SIG-M5 treated with dmso at 0.1 percent for 504 hours (cell line): ENCODE measurements at regions not wholly inside any gene's neighbourhood (a gene's known extent, or its start where the extent isn't known, plus 50 kb on each side); places are given as distances from the start of the nearest gene placed in this dataset.

Experiments used
- DNase-seq: peaks from one replicate; lab custom pipeline; 2025; ENCODE audit not compliant: unreplicated experiment; lab: John Stamatoyannopoulos, UW

DNA sequence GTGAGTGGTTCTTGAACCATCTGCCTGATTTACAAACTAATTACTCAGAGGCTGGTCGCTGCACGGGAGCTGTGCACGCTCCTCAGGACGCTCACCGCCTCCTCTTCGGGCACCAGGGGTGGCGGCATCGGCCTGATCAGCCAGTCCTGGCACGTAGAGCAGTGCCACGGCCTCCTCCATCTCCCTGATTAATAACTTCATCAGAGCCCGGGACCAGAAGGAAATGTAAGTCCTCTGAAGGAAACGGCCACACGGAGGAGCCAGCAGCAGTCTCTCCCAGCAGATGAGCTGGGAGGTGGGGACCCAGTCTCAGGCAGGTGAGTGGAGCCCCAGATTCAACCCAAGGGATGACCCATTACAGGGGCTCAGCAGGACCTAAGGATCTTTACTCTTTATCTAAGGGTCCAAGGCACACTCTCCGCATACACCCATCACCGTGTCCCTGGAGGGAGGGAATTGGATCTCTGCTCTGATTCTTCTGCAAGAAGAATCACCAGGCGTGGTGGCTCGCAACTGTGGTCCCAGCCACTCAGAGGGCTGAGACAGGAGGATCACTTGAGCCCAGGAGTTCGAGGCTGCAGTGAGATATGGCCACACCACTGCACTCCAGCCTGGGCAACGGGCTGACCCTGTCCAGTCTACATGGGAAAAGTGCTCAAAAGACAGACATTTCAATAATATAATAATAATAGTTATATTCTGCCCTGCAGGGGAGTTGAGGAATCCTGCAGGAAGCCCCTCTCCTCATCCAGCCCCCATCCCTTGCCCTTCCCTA is 366.5 kb downstream of the SEC14L1 start:
- DNase-seq, result no peak

DNA sequence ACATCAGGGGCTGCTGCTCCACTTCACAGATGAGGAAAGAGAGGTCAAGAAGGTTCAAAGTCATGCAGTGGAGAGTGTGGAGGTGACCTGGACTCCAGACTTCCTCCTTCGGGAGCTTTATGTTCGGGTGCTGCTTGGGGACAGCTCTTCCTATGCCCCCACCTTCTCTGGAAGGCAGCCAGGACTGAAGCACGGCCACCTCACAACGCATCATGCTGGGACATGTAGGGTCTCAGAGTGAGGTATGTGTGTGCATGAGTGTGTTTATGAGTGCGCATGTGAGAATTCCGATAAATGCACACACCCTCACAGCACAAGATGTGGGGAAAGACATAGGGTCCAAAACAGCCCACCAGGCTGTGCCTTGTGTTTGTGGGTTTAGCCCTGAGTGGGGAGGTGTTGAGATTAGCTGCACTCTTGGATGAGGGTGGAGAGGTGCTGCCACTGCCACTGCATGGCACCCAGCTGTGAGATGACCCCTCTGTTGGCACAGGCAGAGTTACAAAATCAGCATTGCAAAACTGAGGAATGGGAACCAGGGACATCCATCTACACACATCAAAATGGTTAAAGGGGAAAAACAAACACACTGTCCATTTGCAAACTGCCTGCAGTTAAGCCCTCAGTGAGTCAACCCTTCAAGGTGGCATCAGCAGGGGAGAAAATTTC is 367.4 kb downstream of the SEC14L1 start:
- peak; percentile 42 for DNase-seq

DNA sequence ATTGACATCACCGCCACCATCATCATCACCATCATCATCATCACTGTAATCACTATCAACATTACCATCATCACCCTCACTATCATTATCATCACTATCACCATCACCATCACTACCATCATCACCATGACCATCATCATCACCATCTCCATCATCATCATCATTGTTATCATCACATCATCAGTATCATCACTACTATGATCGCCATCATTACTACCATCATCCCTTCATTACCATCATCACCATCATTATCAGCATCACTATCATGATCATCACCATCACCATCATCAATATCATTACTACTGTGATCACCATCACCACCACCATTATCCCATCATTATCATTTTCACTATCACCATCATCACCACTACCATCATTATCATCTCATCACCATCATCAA is 368.3 kb downstream of the SEC14L1 start:
- no peak for DNase-seq

DNA sequence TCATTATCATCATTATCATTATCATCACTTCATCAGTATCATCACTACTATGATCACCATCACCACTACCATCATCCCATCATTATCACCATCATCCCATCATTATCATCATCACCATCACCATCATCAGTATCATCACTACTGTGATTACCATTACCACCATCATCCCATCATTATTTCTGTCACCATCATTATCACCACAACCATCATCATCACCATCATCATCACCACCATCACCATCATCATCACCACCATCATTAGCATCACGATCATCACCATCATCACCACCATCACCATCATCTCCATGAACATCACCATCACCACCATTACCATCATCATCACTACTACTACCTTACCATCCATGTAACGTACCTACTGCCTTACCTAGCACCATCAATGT is 368.8 kb downstream of the SEC14L1 start:
- no peak for DNase-seq

DNA sequence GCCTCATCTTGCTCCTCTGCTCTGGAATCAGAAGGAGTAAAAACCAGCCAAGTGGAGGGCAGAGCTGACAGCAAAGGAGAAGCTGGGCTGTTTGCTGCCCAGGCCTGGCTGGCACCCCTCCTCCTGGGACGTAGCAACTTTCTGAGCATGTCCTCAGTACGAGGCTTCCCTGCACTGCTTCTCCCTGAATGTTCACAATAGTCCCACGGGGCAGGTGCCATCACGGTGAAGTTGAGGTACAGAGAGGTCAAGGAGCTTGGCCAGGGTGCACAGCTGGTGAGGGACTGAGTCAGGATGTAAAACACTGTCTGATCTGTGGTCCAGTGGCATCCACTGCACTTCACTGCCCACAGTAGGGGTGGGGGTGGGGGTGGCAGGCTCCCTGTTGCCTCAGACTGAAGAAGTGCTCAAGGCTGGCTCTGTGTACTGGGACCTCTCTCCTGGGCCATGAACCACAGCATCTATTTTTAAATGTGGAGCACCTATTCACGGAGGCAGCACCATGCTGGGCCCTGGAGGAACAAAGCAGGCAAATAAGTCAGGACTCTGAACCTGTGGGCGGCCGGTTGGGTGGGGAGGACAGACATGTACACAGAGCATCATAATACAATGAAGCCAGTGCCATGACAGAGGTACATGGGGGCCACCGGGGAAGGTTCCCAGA is 369.5 kb downstream of the SEC14L1 start:
- no peak for DNase-seq

DNA sequence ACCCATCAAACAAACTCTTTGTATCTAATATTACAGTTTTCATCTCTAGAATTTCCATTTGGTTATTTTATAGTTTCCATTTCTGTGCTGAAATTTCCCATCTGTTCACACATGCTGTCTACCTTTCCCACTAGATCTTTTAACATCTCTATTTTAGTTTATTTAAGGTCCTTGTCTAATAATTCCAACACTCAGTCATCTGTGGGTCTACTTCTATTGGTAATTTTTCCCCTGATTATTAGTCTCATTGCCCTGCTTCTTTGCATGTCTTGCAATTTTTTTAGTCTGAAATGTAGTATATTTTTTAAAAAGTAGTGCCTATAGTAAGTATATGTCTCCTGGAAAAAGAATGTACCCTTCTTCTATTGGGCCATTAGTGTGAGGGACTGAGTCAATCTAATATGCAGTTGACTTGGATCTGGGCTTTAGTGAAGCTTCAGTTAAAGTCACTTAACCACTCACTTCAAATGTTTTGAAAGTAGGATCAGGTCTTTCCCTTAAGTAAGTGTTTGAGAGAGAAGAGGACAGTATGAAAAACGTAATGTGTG is 370.8 kb downstream of the SEC14L1 start:
- no peak for DNase-seq

DNA sequence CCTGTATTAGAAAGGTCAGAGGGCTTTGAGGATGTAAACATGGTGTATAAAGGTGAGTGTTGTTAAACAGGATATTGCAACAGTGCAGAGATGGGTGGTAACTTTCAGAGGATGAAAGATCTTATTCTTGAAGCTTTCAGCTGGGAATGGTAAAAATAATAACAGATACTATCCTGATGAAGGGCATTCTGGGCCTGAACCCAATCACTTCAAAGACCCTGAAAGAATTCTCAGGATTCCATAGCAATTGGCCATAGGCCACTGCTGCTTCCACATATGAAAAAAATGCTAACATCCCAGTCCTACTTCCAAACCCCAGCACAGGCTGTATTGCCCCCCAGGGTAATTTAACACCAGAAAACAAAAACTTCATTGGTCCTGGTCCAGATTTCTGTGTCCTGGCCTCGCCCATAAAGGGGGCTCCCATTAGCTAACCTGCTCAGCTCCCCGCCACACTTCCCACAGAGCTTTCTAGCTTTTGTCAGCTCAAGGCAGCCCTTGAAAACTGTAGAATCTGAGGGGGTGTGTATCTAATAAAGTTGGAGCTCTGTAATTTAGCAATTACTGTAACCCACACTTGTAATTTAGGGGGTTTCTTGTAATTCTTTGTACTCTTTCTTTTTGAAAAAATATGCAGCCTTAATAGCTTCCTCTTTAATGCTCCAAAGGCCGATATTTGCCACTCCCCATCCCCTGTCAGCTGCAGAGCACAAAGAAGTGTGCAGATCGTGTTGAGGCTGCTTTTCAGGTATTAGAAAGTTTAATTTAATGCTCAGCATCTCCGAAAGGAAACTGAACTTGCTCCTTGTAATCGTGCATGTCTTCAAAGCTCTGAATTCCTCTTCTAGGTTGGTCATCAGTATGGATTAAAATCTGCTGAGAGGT is 371.5 kb downstream of the SEC14L1 start:
- no peak for DNase-seq

DNA sequence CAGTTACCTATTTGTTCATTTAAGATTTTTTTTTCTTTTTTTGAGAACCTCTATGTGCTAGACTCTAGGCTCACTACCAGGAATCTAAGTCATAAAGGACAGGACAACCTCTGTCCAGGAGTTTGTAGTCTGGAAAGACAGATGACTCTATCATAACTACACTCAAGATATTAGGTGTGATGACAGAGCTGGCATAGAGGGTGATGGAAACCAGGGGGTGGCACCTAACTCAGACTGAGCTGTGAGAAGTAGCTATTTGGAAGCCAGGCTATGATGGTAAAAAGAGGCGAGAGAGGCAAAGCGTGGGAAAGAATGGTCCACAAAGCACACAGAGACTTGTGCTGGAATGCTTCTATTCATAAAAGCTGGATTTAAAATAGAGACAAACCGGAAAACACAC is 372.3 kb downstream of the SEC14L1 start:
- DNase-seq, result no peak

DNA sequence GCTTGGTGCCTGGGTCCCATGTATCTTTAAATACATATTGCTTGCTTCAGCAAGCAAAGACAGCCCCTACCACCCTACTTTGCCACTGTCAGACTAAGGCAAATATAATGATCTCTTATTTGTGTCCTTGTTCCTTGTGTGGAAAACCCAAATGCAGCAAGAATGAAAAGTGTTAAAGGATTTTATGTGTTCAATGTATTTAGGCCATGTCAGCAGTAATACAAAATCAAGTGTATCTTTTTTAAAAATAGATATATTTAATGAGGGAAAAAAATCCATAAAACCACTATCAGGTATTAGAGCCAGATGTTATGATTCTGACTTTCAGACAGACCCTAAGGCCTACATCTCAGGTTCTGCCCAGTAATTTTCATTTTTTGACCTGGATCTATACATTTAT is 374.5 kb downstream of the SEC14L1 start:
- no peak for DNase-seq

DNA sequence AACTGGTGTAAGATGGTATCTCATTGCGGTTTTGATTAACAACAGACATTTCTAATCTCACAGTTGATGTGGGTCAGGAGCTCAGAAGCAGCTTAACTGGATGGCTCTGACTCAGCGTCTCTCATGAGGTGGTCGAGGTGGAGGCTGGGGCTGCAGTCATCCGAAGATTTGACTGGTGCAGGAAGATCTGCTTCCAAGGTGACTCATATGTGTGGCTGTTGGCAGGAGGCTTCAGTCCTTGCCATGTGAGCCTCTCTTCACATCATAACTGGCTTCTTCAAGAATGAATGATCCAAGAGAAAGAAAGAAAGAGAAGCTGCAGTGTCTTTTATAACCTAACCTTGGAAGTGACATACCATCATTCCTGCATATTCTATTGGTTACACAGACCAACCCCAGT is 376.1 kb downstream of the SEC14L1 start:
- DNase-seq, result no peak

DNA sequence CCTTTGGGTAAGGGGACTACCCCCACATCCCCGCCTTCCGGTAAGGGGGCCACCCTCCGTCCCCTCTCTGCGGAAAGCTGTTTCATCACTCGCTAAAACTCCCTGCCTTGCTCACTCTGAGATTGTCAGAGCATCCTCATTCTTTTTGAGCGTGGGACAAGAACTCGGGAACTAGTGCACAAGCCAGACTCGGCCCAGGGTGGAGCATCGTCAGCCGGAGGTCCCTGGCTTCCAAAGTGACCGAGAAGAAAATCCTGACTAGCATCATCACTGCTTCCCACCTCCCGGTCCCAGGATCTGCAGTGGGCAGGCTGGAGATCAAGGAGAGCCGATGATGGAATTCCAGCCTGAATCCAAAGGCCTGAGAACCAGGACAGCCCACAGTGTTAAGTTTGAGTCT is 380.3 kb downstream of the SEC14L1 start:
- DNase-seq, result no peak

DNA sequence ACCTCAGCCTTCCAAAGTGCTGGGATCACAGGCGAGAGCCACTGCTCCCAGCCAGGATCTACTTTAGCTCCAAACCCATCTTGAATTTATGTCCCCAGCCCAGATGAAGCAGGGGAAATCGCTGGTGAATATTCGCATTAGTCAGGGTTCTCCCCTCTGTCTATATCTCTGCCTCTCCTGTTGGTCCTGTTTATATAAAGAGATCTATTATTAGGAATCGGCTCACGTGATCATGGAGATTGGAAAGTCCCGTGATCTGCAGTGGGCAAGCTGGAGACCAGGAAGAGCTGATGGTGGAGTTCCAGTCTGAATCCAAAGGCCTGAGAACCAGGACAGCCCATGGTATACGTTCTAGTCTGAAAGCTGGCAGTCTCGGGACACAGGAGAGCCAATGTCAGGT is 382.8 kb downstream of the SEC14L1 start:
- no peak for DNase-seq

DNA sequence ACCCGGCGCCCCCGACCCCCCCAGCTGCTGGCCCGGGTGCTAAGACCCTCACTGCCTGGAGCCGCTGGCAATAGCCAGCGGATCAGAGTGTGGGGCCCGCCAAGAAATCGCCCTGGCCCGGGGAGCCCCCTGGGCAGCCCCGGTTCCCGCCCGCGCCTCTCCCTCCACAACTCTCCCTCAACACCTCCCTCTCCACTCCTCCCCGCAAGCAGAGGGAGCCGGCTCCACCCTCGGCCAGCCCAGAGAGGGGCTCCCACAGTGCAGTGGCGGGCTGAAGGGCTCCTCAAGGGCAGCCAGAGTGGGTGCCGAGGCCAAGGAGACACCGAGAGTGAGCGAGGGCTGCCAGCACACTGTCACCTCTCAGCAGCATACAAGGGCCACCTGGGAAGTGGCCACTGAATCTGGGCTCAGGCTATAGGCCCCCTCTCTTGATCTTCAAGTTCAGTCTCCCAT is 385.5 kb downstream of the SEC14L1 start:
- no peak for DNase-seq

DNA sequence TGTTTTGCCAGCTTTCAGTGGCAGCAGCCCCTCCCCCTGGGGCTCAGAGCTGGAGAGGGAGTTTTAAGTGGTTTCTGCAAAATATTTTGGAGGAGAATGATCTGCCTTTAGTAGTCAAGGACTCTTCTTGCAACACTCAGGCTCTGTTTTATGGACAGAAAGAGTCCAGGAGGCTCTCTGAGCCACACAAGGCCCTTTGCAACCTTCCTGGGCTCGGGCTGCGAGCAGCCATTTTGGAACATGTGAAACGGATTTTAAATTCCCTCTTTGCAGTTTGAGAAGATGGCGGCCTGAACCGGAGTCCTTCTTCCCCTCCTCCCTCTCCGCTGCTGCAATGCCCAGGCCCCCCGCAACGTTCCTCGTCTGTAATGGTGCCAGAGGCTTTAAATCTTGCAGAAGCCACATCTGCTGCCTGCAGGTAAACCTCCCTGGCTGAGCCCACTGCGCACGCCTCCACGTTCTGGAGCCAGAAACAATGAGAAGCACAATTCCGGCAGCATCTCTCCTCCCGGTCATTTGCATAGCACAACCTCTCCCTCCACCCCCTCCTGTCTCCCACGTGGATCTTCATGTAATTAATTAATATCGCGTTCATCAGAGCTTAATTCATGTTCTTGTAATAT is 386.1 kb downstream of the SEC14L1 start:
- DNase-seq, result no peak

DNA sequence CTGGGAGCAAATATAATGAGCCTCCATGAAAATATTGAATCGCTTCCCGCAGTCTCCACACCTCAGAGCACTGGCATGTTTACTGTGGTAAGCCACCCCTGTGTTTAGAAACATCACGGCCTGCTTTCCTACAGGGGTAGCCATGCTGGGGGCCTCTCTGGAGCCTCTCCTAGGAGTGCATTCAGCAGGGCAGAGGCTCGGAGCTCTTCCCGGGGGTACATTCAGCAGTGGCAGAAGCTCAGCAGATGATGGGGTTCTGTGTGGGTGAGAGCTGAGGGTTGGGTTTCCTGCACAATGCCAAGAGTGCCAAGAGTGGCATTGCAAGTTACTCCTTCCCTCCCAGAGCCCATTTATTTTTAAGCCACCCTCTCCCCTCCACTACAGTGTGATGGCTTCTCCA is 386.6 kb downstream of the SEC14L1 start:
- DNase-seq, result no peak

DNA sequence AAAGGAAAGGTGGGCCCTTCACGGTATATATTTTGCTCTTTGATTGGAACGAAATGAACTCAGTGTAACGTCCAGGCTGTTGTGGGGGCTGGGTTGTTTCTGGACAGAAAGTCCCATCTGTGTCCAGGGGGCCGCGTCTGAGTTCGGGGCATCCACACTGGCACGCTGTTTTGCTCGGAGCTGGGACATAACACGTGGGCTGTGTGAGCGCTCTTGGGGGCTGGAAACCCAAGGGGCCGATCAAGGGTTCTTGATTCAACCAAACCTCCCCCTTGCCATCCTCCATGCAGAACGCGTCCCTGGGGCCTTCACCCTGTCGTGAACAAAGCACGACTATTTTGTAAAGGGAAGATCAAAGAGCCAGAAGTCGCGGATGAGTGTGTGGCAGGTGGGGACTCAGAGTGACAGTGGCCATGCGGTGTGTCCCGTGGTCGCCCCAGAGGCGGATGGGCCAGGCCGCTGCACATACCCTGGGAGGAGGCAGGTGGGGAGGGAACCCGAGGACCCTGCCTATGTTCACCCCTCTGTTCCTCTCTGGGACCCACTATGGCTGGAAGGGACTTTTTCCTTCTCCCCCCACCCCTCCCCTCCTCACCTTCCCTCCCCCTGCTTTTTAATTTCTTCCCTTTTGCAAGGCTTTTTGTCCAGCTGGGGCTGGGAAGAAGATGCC is 387.2 kb downstream of the SEC14L1 start:
- no peak for DNase-seq

DNA sequence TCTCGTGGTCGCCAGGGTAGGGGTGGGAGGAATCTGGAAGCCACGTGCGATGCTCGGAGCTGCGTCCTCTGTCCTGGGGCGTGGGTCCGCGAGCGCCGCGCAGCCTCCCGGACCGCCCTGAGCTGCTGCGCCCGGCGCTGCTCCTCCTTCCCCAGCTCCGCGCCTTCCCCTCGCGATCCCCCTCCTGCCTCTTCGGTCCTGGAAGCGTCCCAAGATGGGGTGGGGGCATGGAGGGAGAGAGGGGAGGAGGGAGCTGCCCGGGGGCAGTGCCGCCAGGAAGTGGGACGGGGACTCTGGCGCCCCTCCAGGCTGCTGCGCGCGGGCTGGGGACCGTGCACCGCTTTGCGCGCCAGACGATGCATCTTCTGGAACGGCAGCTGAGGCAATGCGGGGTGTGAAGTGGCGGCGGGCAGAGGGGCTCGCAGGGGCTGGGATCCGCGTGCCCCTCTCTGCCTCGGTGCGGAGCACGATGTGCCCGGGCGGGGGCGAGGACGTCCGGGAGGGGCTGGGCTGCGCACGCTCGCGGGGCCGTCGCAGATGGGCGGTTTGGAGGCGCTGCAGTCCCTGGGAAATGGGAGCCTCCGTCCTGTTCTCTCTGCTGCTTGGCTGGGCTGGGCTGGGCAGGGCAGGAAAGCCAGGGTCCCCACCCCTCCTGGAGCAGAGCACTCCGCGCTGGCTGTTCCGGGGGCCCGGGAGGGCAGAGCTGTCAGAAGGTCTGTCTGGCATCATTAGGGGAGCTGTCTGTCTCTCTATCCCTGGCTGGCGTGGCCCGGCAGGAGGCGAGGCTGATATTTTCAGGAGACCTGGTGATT is 388.0 kb downstream of the SEC14L1 start:
- no peak for DNase-seq

DNA sequence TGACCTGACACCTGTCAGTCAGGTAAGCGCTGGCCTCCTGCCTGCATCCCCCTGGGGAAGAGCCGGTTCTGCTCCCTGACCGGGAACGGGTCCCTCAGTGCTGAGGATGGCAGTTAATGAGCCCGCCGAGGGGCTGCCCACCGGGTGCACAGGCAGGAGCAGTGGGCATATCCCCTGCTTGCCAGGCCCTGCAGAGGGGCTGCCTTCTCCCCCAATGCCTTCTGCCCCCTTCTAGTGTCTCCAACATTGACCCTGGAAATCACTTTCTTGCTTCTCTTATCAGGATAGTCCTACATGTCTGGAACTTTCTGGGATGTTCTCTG is 388.5 kb downstream of the SEC14L1 start:
- DNase-seq, result no peak

DNA sequence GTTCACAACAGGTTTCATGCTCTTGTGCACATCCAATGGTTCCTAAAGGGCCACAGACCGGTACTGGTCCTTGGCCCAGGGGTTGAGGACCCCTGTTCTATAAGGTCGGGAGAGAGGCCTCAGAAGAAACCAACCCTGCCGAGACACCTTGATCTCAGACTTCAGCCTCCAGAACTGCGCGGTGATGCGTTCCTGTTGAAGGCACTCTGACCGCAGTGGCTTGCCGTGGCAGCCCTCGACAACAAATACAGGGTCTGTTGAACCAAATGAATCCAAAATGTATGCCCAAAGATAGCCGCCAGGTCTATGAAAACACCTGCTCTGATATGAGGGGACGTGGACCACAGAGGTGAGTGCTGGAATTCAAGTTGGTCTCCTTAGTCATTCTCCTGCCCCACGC is 389.8 kb downstream of the SEC14L1 start:
- DNase-seq, result no peak
